ENCODE measurements at regions not wholly inside any gene's neighbourhood (a gene's known extent, or its start where the extent isn't known, plus 50 kb on each side); places are given as distances from the start of the nearest gene placed in this dataset.
"Not testable (repeated sequence)": the region's sequence is repeated elsewhere in the genome, so short reads cannot be mapped to it uniquely, and the experiment has no call there.

DNA sequence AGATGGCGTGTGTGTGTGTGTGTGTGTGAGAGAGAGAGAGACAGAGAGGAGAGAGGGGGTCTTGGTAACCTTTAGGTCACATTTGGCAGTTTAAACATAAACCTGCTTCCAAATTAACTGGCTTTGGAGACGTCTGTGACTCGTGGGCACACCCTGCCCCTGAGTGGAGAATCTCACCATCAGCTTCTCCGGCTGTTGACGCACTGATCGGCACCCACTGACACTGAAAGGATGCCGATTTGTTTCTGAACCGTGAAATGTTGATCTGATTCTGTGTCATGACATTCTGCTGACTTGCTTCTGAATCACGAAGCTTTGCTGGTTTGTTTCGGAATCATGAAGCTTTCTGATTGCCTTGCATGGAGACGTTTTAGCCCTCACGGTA, 114.7 kb downstream of the RTP5 start:
- Histone ChIP-seq H3K4me1 (ENCODE audit: control insufficient read depth, low read depth, low read length) (no peaks in the 10 kb centered on the region), H4K5ac (ENCODE audit: low read length) (no peak overlapping the region), H2BK120ac (ENCODE audit: low read depth, low read length) (no peak overlapping the region), H3K27me3 (ENCODE audit: insufficient read depth, low read length, poor library complexity) (no peaks in the 10 kb centered on the region), H3K27ac (ENCODE audit: low read depth, low read length) (no peak overlapping the region), H3K79me2 (ENCODE audit: control insufficient read depth, insufficient read depth, low read length) (no peaks in the 10 kb centered on the region), H3K56ac (ENCODE audit: low read length) (no peak overlapping the region), H2BK5ac (ENCODE audit: low read length) (no peak overlapping the region), H3K4me3 (ENCODE audit: low read length) (no peak overlapping the region), H3K9ac (ENCODE audit: low read length) (no peak overlapping the region), H4K8ac (ENCODE audit: low read depth, low read length) (no peak overlapping the region), H3K79me1 (ENCODE audit: low read length) (no peaks in the 10 kb centered on the region), H2BK15ac (replicated peaks; ENCODE audit: low read depth) (no peak overlapping the region), H2AK5ac (ENCODE audit: low read length) (no peak overlapping the region), H3K18ac (ENCODE audit: low read length) (no peak overlapping the region), H3K4me2 (ENCODE audit: low read length) (no peak overlapping the region), H3K36me3 (ENCODE audit: control insufficient read depth, insufficient read depth, low read length) (no peaks in the 10 kb centered on the region), H3K23ac (ENCODE audit: low read length) (no peak overlapping the region), H3K4ac (ENCODE audit: low read depth, low read length) (no peak overlapping the region)
- DNase-seq, result no peak
- no CpG with 5 or more reads among the region's 12 CpGs for WGBS (ENCODE audit: extremely low coverage, insufficient coverage, low lambda C conversion rate)

DNA sequence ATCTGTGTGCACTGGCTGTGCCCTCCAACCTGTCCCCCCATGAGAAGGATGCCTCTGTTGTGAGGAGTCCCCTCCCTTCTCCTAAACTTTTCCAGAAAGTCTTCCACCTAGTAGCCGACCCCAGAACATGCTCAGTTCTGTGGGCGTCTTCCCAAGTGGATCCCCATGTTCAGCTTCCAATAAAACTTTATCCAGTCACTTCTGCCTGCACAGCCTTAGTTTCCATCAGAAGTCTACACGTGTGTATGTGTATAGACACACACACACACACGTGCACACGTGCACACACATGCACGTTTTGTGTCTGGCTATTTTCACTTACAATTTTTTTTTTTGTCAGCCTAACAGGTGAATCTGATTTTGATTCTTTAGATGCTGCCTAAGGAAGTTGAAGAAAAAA, 115.1 kb downstream of the RTP5 start:
- H3K4me1 ChIP-seq (ENCODE audit: control insufficient read depth, low read depth, low read length), result no peaks in the 10 kb centered on the region
- H4K5ac ChIP-seq (ENCODE audit: low read length), result no peak overlapping the region
- DNase-seq, result no peak
- H3K4me3 ChIP-seq (ENCODE audit: low read length), result no peak overlapping the region
- H2BK15ac ChIP-seq (replicated peaks; ENCODE audit: low read depth), result no peak overlapping the region
- no peak overlapping the region for H3K9ac ChIP-seq (ENCODE audit: low read length)
- no peaks in the 10 kb centered on the region for H3K36me3 ChIP-seq (ENCODE audit: control insufficient read depth, insufficient read depth, low read length)
- no peaks in the 10 kb centered on the region for H3K79me1 ChIP-seq (ENCODE audit: low read length)
- no peak overlapping the region for H3K56ac ChIP-seq (ENCODE audit: low read length)
- no peak overlapping the region for H2BK5ac ChIP-seq (ENCODE audit: low read length)
- no CpG with 5 or more reads among the region's 6 CpGs for WGBS (ENCODE audit: extremely low coverage, insufficient coverage, low lambda C conversion rate)
- H3K23ac ChIP-seq (ENCODE audit: low read length), result no peak overlapping the region
- H3K27me3 ChIP-seq (ENCODE audit: insufficient read depth, low read length, poor library complexity), result no peaks in the 10 kb centered on the region
- no peak overlapping the region for H3K4ac ChIP-seq (ENCODE audit: low read depth, low read length)
- no peak overlapping the region for H3K27ac ChIP-seq (ENCODE audit: low read depth, low read length)
- no peaks in the 10 kb centered on the region for H3K79me2 ChIP-seq (ENCODE audit: control insufficient read depth, insufficient read depth, low read length)
- no peak overlapping the region for H3K18ac ChIP-seq (ENCODE audit: low read length)
- no peak overlapping the region for H4K8ac ChIP-seq (ENCODE audit: low read depth, low read length)
- no peak overlapping the region for H2AK5ac ChIP-seq (ENCODE audit: low read length)
- no peak overlapping the region for H2BK120ac ChIP-seq (ENCODE audit: low read depth, low read length)
- H3K4me2 ChIP-seq (ENCODE audit: low read length), result no peak overlapping the region

DNA sequence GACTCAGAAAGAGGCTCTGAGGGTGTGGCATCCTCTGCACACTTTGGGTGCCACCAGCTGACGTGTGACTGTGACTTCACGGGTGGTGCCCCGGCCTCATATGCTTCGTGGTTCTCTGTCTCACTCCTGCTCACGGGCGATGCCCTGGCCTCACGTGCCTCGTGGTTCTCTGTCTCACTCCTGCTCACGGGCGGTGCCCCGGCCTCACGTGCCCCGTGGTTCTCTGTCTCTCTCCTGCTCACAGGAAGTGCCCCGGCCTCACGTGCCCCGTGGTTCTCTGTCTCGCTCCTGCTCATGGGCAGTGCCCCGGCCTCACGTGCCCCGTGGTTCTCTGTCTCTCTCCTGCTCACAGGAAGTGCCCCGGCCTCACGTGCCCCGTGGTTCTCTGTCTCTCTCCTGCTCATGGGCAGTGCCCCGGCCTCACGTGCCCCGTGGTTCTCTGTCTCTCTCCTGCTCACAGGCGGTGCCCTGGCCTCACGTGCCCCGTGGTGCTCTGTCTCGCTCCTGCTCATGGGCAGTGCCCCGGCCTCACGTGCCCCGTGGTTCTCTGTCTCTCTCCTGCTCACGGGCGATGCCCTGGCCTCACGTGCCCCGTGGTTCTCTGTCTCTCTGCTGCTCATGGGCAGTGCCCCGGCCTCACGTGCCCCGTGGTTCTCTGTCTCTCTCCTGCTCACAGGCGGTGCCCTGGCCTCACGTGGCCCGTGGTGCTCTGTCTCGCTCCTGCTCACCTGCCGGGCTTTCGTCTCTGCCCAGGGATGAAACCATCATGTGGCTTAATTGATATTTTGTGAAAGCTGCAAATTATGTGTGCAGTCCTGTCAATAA, 115.8 kb downstream of the RTP5 start:
- H3K18ac ChIP-seq (ENCODE audit: low read length); H3K4ac ChIP-seq (ENCODE audit: low read depth, low read length); H3K4me1 ChIP-seq (ENCODE audit: control insufficient read depth, low read depth, low read length); H4K5ac ChIP-seq (ENCODE audit: low read length); H3K56ac ChIP-seq (ENCODE audit: low read length); H3K4me2 ChIP-seq (ENCODE audit: low read length); H3K4me3 ChIP-seq (ENCODE audit: low read length); DNase-seq; H3K36me3 ChIP-seq (ENCODE audit: control insufficient read depth, insufficient read depth, low read length); H3K23ac ChIP-seq (ENCODE audit: low read length); H2AK5ac ChIP-seq (ENCODE audit: low read length); H2BK15ac ChIP-seq (replicated peaks; ENCODE audit: low read depth); H4K8ac ChIP-seq (ENCODE audit: low read depth, low read length); H3K79me2 ChIP-seq (ENCODE audit: control insufficient read depth, insufficient read depth, low read length); H3K9ac ChIP-seq (ENCODE audit: low read length); H3K79me1 ChIP-seq (ENCODE audit: low read length); H2BK5ac ChIP-seq (ENCODE audit: low read length); H2BK120ac ChIP-seq (ENCODE audit: low read depth, low read length); H3K27ac ChIP-seq (ENCODE audit: low read depth, low read length); H3K27me3 ChIP-seq (ENCODE audit: insufficient read depth, low read length, poor library complexity): not testable (repeated sequence)
- no CpG with 5 or more reads among the region's 46 CpGs for WGBS (ENCODE audit: extremely low coverage, insufficient coverage, low lambda C conversion rate)

DNA sequence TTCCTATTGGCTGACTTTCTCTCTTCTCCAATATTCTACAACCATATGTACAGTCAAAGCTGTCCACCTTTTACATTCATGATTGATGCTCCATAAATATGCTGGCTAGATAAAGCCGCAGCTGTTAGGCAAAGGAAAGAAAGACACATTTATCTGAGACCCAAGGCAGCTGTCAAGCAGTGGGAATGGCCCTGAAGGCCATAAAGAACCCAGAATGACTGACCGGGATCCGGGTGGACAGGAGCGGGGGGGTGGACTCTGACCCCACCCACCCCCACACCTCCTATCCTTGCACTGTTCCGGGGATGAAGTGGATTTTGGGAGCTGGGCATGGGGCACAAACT, 116.4 kb downstream of the RTP5 start:
- WGBS (ENCODE audit: extremely low coverage, insufficient coverage, low lambda C conversion rate), result no CpG with 5 or more reads among the region's 5 CpGs
- H3K18ac ChIP-seq (ENCODE audit: low read length), result no peak overlapping the region
- no peak overlapping the region for H2BK5ac ChIP-seq (ENCODE audit: low read length)
- no peak overlapping the region for H3K56ac ChIP-seq (ENCODE audit: low read length)
- no peak overlapping the region for H3K4me3 ChIP-seq (ENCODE audit: low read length)
- no peaks in the 10 kb centered on the region for H3K4me1 ChIP-seq (ENCODE audit: control insufficient read depth, low read depth, low read length)
- no peaks in the 10 kb centered on the region for H3K79me2 ChIP-seq (ENCODE audit: control insufficient read depth, insufficient read depth, low read length)
- no peak overlapping the region for H2AK5ac ChIP-seq (ENCODE audit: low read length)
- H2BK120ac ChIP-seq (ENCODE audit: low read depth, low read length), result no peak overlapping the region
- H3K4ac ChIP-seq (ENCODE audit: low read depth, low read length), result no peak overlapping the region
- no peak overlapping the region for H3K27ac ChIP-seq (ENCODE audit: low read depth, low read length)
- no peak for DNase-seq
- H3K23ac ChIP-seq (ENCODE audit: low read length), result no peak overlapping the region
- no peak overlapping the region for H3K9ac ChIP-seq (ENCODE audit: low read length)
- H3K4me2 ChIP-seq (ENCODE audit: low read length), result no peak overlapping the region
- H4K8ac ChIP-seq (ENCODE audit: low read depth, low read length), result no peak overlapping the region
- H3K27me3 ChIP-seq (ENCODE audit: insufficient read depth, low read length, poor library complexity), result no peaks in the 10 kb centered on the region
- H2BK15ac ChIP-seq (replicated peaks; ENCODE audit: low read depth), result no peak overlapping the region
- H3K79me1 ChIP-seq (ENCODE audit: low read length), result no peaks in the 10 kb centered on the region
- H4K5ac ChIP-seq (ENCODE audit: low read length), result no peak overlapping the region
- H3K36me3 ChIP-seq (ENCODE audit: control insufficient read depth, insufficient read depth, low read length), result no peaks in the 10 kb centered on the region

DNA sequence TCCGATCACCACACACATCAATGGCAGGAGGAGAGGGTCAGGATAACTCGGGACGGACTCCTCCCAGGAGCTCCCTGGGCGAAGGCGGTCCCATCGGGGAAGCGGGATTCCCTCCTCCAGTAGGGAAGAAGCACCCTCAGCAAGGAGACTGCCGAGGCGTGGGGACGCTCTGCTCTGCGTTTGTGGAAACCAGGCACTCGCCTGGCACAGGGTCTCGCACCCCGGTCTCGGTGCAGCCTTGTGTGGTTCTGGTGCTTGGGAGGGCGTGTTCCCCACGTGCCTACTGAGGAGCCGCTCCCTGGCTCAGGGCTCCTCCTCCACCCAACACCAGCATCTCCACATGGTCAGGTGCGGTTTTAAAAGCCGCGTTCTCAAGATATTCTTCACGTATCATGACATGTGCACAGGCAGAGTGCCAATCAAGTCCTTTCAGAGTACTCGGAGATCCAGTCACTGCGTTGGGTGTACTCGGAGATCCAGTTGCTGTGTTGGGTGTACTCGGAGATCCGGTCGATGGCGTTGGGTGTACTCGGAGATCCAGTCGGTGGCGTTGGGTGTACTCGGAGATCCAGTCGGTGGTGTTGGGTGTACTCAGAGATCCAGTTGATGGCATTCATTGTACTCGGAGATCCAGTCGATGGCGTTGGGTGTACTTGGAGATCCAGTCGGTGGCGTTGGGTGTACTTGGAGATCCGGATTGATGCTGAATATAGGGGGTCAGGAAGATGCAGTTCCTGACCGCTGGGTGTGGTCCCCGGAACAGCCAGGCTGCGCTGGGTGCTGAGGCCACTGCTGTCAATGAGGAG, 117.5 kb downstream of the RTP5 start:
- Histone ChIP-seq H3K56ac (ENCODE audit: low read length) (no peak overlapping the region), H3K23ac (ENCODE audit: low read length) (no peak overlapping the region), H4K5ac (ENCODE audit: low read length) (no peak overlapping the region), H2AK5ac (ENCODE audit: low read length) (no peak overlapping the region), H2BK120ac (ENCODE audit: low read depth, low read length) (no peak overlapping the region), H3K79me2 (ENCODE audit: control insufficient read depth, insufficient read depth, low read length) (no peaks in the 10 kb centered on the region), H3K4ac (ENCODE audit: low read depth, low read length) (no peak overlapping the region), H3K79me1 (ENCODE audit: low read length) (no peaks in the 10 kb centered on the region), H3K18ac (ENCODE audit: low read length) (no peak overlapping the region), H4K8ac (ENCODE audit: low read depth, low read length) (no peak overlapping the region), H3K4me1 (ENCODE audit: control insufficient read depth, low read depth, low read length) (no peaks in the 10 kb centered on the region), H3K9ac (ENCODE audit: low read length) (no peak overlapping the region), H3K36me3 (ENCODE audit: control insufficient read depth, insufficient read depth, low read length) (no peaks in the 10 kb centered on the region), H3K27me3 (ENCODE audit: insufficient read depth, low read length, poor library complexity) (no peaks in the 10 kb centered on the region), H3K27ac (ENCODE audit: low read depth, low read length) (no peak overlapping the region), H2BK5ac (ENCODE audit: low read length) (no peak overlapping the region), H2BK15ac (replicated peaks; ENCODE audit: low read depth) (no peak overlapping the region), H3K4me3 (ENCODE audit: low read length) (no peak overlapping the region), H3K4me2 (ENCODE audit: low read length) (no peak overlapping the region)
- no peak for DNase-seq
- WGBS (ENCODE audit: extremely low coverage, insufficient coverage, low lambda C conversion rate), result no CpG with 5 or more reads among the region's 43 CpGs

All from mesendoderm (in vitro differentiated cells).